ENCODE measurements at regions not wholly inside any gene's neighbourhood (a gene's known extent, or its start where the extent isn't known, plus 50 kb on each side); places are given as distances from the start of the nearest gene placed in this dataset.

GRCh38 chr3:23072693-23073092, 130.4 kb upstream of the UBE2E2 start:
- Histone ChIP-seq H3K4me3 (ENCODE audit: low read length) (no peak overlapping the region), H3K27me3 (ENCODE audit: control insufficient read depth, insufficient read depth, low read length) (no peaks in the 10 kb centered on the region), H3K4me1 (ENCODE audit: control insufficient read depth, insufficient read depth, low read length) (peaks cover 19% of the 10 kb centered on the region), H3K9me3 (replicated peaks; ENCODE audit: control insufficient read depth, low read depth, low read length) (no peaks in the 10 kb centered on the region), H3K27ac (ENCODE audit: low read length) (no peak overlapping the region), H3K36me3 (ENCODE audit: control insufficient read depth, insufficient read depth, low read length) (no peaks in the 10 kb centered on the region)
- DNase-seq: no peak
- no CpG with 5 or more reads among the region's 1 CpG for WGBS (ENCODE audit: insufficient coverage)

GRCh38 chr3:23073724-23074305, 129.3 kb upstream of the UBE2E2 start:
- no peak for DNase-seq
- WGBS (ENCODE audit: insufficient coverage): no CpG with 5 or more reads among the region's 5 CpGs
- Histone ChIP-seq H3K4me1 (ENCODE audit: control insufficient read depth, insufficient read depth, low read length) (peaks cover 19% of the 10 kb centered on the region), H3K4me3 (ENCODE audit: low read length) (no peak overlapping the region), H3K36me3 (ENCODE audit: control insufficient read depth, insufficient read depth, low read length) (no peaks in the 10 kb centered on the region), H3K9me3 (replicated peaks; ENCODE audit: control insufficient read depth, low read depth, low read length) (no peaks in the 10 kb centered on the region), H3K27ac (ENCODE audit: low read length) (no peak overlapping the region), H3K27me3 (ENCODE audit: control insufficient read depth, insufficient read depth, low read length) (no peaks in the 10 kb centered on the region)

- peak; percentile 72 for DNase-seq
- H3K4me3 ChIP-seq (ENCODE audit: low read length): no peak overlapping the region
- WGBS (ENCODE audit: insufficient coverage): no CpG with 5 or more reads among the region's 2 CpGs
These were observed 127.6 kb upstream of the UBE2E2 start for GRCh38 chr3:23075496-23075895.

GRCh38 chr3:23076437-23076836, 126.7 kb upstream of the UBE2E2 start:
- 80% methylated on average over 1 of the region's 2 CpGs for WGBS (ENCODE audit: insufficient coverage)
- Histone ChIP-seq H3K4me1 (ENCODE audit: control insufficient read depth, insufficient read depth, low read length) (peaks cover 13% of the 10 kb centered on the region), H3K27ac (ENCODE audit: low read length) (no peak overlapping the region), H3K27me3 (ENCODE audit: control insufficient read depth, insufficient read depth, low read length) (no peaks in the 10 kb centered on the region), H3K4me3 (ENCODE audit: low read length) (no peak overlapping the region), H3K9me3 (replicated peaks; ENCODE audit: control insufficient read depth, low read depth, low read length) (no peaks in the 10 kb centered on the region), H3K36me3 (ENCODE audit: control insufficient read depth, insufficient read depth, low read length) (no peaks in the 10 kb centered on the region)
- DNase-seq: peak; percentile 14

More at GRCh38 chr3:23075496-23075895, 127.6 kb upstream of the UBE2E2 start:
- H3K27me3 ChIP-seq (ENCODE audit: control insufficient read depth, insufficient read depth, low read length): no peaks in the 10 kb centered on the region
- no peak overlapping the region for H3K27ac ChIP-seq (ENCODE audit: low read length)
- H3K9me3 ChIP-seq (replicated peaks; ENCODE audit: control insufficient read depth, low read depth, low read length): no peaks in the 10 kb centered on the region
- H3K36me3 ChIP-seq (ENCODE audit: control insufficient read depth, insufficient read depth, low read length): no peaks in the 10 kb centered on the region
- peaks cover 19% of the 10 kb centered on the region for H3K4me1 ChIP-seq (ENCODE audit: control insufficient read depth, insufficient read depth, low read length)

- Histone ChIP-seq H3K4me1 (ENCODE audit: control insufficient read depth, insufficient read depth, low read length) (peaks cover 10% of the 10 kb centered on the region), H3K27ac (ENCODE audit: low read length) (no peak overlapping the region), H3K9me3 (replicated peaks; ENCODE audit: control insufficient read depth, low read depth, low read length) (no peaks in the 10 kb centered on the region), H3K27me3 (ENCODE audit: control insufficient read depth, insufficient read depth, low read length) (no peaks in the 10 kb centered on the region), H3K4me3 (ENCODE audit: low read length) (no peak overlapping the region), H3K36me3 (ENCODE audit: control insufficient read depth, insufficient read depth, low read length) (no peaks in the 10 kb centered on the region)
- WGBS (ENCODE audit: insufficient coverage): 33% methylated on average over 1 of the region's 4 CpGs
- DNase-seq: no peak
These were observed 126.0 kb upstream of the UBE2E2 start for GRCh38 chr3:23077126-23077525.

GRCh38 chr3:23078735-23079134, 124.4 kb upstream of the UBE2E2 start:
- WGBS (ENCODE audit: insufficient coverage): 67% methylated on average over 2 of the region's 6 CpGs
- H3K4me1 ChIP-seq (ENCODE audit: control insufficient read depth, insufficient read depth, low read length): peaks cover 5% of the 10 kb centered on the region
- H3K27me3 ChIP-seq (ENCODE audit: control insufficient read depth, insufficient read depth, low read length): no peaks in the 10 kb centered on the region
- H3K27ac ChIP-seq (ENCODE audit: low read length): no peak overlapping the region
- H3K4me3 ChIP-seq (ENCODE audit: low read length): no peak overlapping the region
- DNase-seq: no peak
- no peaks in the 10 kb centered on the region for H3K9me3 ChIP-seq (replicated peaks; ENCODE audit: control insufficient read depth, low read depth, low read length)
- no peaks in the 10 kb centered on the region for H3K36me3 ChIP-seq (ENCODE audit: control insufficient read depth, insufficient read depth, low read length)

GRCh38 chr3:23079976-23080375, 123.2 kb upstream of the UBE2E2 start:
- H3K27ac ChIP-seq (ENCODE audit: low read length): no peak overlapping the region
- no peak overlapping the region for H3K4me3 ChIP-seq (ENCODE audit: low read length)
- no peaks in the 10 kb centered on the region for H3K27me3 ChIP-seq (ENCODE audit: control insufficient read depth, insufficient read depth, low read length)
- peak; percentile 37 for DNase-seq
- WGBS (ENCODE audit: insufficient coverage): 18% methylated on average over 3 of the region's 7 CpGs
- no peaks in the 10 kb centered on the region for H3K36me3 ChIP-seq (ENCODE audit: control insufficient read depth, insufficient read depth, low read length)
- no peaks in the 10 kb centered on the region for H3K9me3 ChIP-seq (replicated peaks; ENCODE audit: control insufficient read depth, low read depth, low read length)
- peaks cover 5% of the 10 kb centered on the region for H3K4me1 ChIP-seq (ENCODE audit: control insufficient read depth, insufficient read depth, low read length)

GRCh38 chr3:23083701-23084100, 119.4 kb upstream of the UBE2E2 start:
- DNase-seq: no peak
- Histone ChIP-seq H3K9me3 (replicated peaks; ENCODE audit: control insufficient read depth, low read depth, low read length) (no peaks in the 10 kb centered on the region), H3K27me3 (ENCODE audit: control insufficient read depth, insufficient read depth, low read length) (no peaks in the 10 kb centered on the region), H3K4me1 (ENCODE audit: control insufficient read depth, insufficient read depth, low read length) (no peaks in the 10 kb centered on the region), H3K27ac (ENCODE audit: low read length) (no peak overlapping the region), H3K36me3 (ENCODE audit: control insufficient read depth, insufficient read depth, low read length) (no peaks in the 10 kb centered on the region), H3K4me3 (ENCODE audit: low read length) (no peak overlapping the region)
- 80% methylated on average over 1 of the region's 4 CpGs for WGBS (ENCODE audit: insufficient coverage)

GRCh38 chr3:23084367-23084766, 118.8 kb upstream of the UBE2E2 start:
- Histone ChIP-seq H3K4me3 (ENCODE audit: low read length) (no peak overlapping the region), H3K27ac (ENCODE audit: low read length) (no peak overlapping the region), H3K27me3 (ENCODE audit: control insufficient read depth, insufficient read depth, low read length) (no peaks in the 10 kb centered on the region), H3K36me3 (ENCODE audit: control insufficient read depth, insufficient read depth, low read length) (no peaks in the 10 kb centered on the region), H3K9me3 (replicated peaks; ENCODE audit: control insufficient read depth, low read depth, low read length) (no peaks in the 10 kb centered on the region), H3K4me1 (ENCODE audit: control insufficient read depth, insufficient read depth, low read length) (no peaks in the 10 kb centered on the region)
- DNase-seq: no peak

GRCh38 chr3:23085261-23085660, 117.9 kb upstream of the UBE2E2 start:
- WGBS (ENCODE audit: insufficient coverage): no CpG with 5 or more reads among the region's 1 CpG
- H3K27ac ChIP-seq (ENCODE audit: low read length): no peak overlapping the region
- no peaks in the 10 kb centered on the region for H3K36me3 ChIP-seq (ENCODE audit: control insufficient read depth, insufficient read depth, low read length)
- no peaks in the 10 kb centered on the region for H3K9me3 ChIP-seq (replicated peaks; ENCODE audit: control insufficient read depth, low read depth, low read length)
- no peaks in the 10 kb centered on the region for H3K27me3 ChIP-seq (ENCODE audit: control insufficient read depth, insufficient read depth, low read length)
- H3K4me1 ChIP-seq (ENCODE audit: control insufficient read depth, insufficient read depth, low read length): no peaks in the 10 kb centered on the region
- no peak overlapping the region for H3K4me3 ChIP-seq (ENCODE audit: low read length)
- DNase-seq: no peak

GRCh38 chr3:23086331-23086730, 116.8 kb upstream of the UBE2E2 start:
- Histone ChIP-seq H3K4me1 (ENCODE audit: control insufficient read depth, insufficient read depth, low read length) (no peaks in the 10 kb centered on the region), H3K36me3 (ENCODE audit: control insufficient read depth, insufficient read depth, low read length) (no peaks in the 10 kb centered on the region), H3K27ac (ENCODE audit: low read length) (no peak overlapping the region), H3K9me3 (replicated peaks; ENCODE audit: control insufficient read depth, low read depth, low read length) (no peaks in the 10 kb centered on the region), H3K4me3 (ENCODE audit: low read length) (no peak overlapping the region), H3K27me3 (ENCODE audit: control insufficient read depth, insufficient read depth, low read length) (no peaks in the 10 kb centered on the region)
- no peak for DNase-seq
- WGBS (ENCODE audit: insufficient coverage): 100% methylated on average over 1 of the region's 4 CpGs
